Chondrocyte (in vitro differentiated cells): ENCODE measurements at regions not wholly inside any gene's neighbourhood (a gene's known extent, or its start where the extent isn't known, plus 50 kb on each side); places are given as distances from the start of the nearest gene placed in this dataset.

ENCODE experiments used
- DNase-seq: peaks from one replicate; pipeline ENCODE4 v3.0.0; 2021; ENCODE audit warnings: mixed read lengths, low spot score
- H3K27ac Mint-ChIP-seq: one replicate; pipeline ENCODE4 v1.8.0; 2021; ENCODE audit warnings: mild to moderate bottlenecking, moderate library complexity, mixed read lengths; ENCODE audit not compliant: unreplicated experiment
- H3K27me3 Mint-ChIP-seq: 2 replicates; pipeline ENCODE4 v1.8.0; 2021; ENCODE audit warnings: low read depth, mixed read lengths
- H3K36me3 Mint-ChIP-seq: 2 replicates; pipeline ENCODE4 v1.8.0; 2021; ENCODE audit warnings: low read depth, mixed read lengths
- H3K4me1 Mint-ChIP-seq: 2 replicates; pipeline ENCODE4 v1.8.0; 2021; ENCODE audit warnings: low read depth, mild to moderate bottlenecking, mixed read lengths
- H3K4me3 Mint-ChIP-seq: one replicate; pipeline ENCODE4 v1.8.0; 2021; ENCODE audit warnings: mild to moderate bottlenecking, moderate library complexity, mixed read lengths; ENCODE audit not compliant: unreplicated experiment
- H3K9me3 Mint-ChIP-seq: 2 replicates; pipeline ENCODE4 v1.8.0; 2021; ENCODE audit warnings: low read depth, mixed read lengths
- CTCF ChIP-seq: fragments of 200-600 bp; sonication (generic); IDR thresholded peaks from 2 replicates; pipeline ENCODE4 v1.5.0; 2021; ENCODE audit warnings: antibody characterized with exemption, mild to moderate bottlenecking, moderate library complexity

GRCh38 chr10:10800961-10801360 is 216.7 kb upstream of the CELF2 start:
- Mint-ChIP-seq H3K4me3 (no peak overlapping the region), H3K4me1 (peaks cover 47% of the 10 kb centered on the region), H3K9me3 (no peaks in the 10 kb centered on the region), H3K27me3 (no peaks in the 10 kb centered on the region), H3K36me3 (peaks cover 1% of the 10 kb centered on the region), H3K27ac (no peak overlapping the region)
- no peak for TF ChIP-seq CTCF
- no peak for DNase-seq

GRCh38 chr10:10803278-10803677 is 214.4 kb upstream of the CELF2 start:
- no peak overlapping the region for H3K27ac Mint-ChIP-seq
- H3K4me3 Mint-ChIP-seq: no peak overlapping the region
- peaks cover 1% of the 10 kb centered on the region for H3K36me3 Mint-ChIP-seq
- no peak for TF ChIP-seq CTCF
- peaks cover 35% of the 10 kb centered on the region for H3K4me1 Mint-ChIP-seq
- no peaks in the 10 kb centered on the region for H3K9me3 Mint-ChIP-seq
- no peak for DNase-seq
- H3K27me3 Mint-ChIP-seq: no peaks in the 10 kb centered on the region

- no peak for DNase-seq
- H3K4me3 Mint-ChIP-seq: no peak overlapping the region
- H3K27ac Mint-ChIP-seq: no peak overlapping the region
- H3K36me3 Mint-ChIP-seq: peaks cover 1% of the 10 kb centered on the region
- H3K4me1 Mint-ChIP-seq: peaks cover 28% of the 10 kb centered on the region
- TF ChIP-seq CTCF: no peak
- no peaks in the 10 kb centered on the region for H3K27me3 Mint-ChIP-seq
- no peaks in the 10 kb centered on the region for H3K9me3 Mint-ChIP-seq
Observed at GRCh38 chr10:10804061-10804460, 213.6 kb upstream of the CELF2 start.

- Mint-ChIP-seq H3K27ac (peak overlapping the region; percentile 79), H3K4me1 (peaks cover 25% of the 10 kb centered on the region), H3K27me3 (no peaks in the 10 kb centered on the region), H3K9me3 (no peaks in the 10 kb centered on the region), H3K4me3 (no peak overlapping the region), H3K36me3 (peaks cover 1% of the 10 kb centered on the region)
- DNase-seq: no peak
- no peak for TF ChIP-seq CTCF
Observed at GRCh38 chr10:10804998-10805740, 212.5 kb upstream of the CELF2 start.

GRCh38 chr10:10807106-10807505 is 210.6 kb upstream of the CELF2 start:
- H3K27ac Mint-ChIP-seq: no peak overlapping the region
- TF ChIP-seq CTCF: no peak
- H3K9me3 Mint-ChIP-seq: no peaks in the 10 kb centered on the region
- no peak for DNase-seq
- no peaks in the 10 kb centered on the region for H3K27me3 Mint-ChIP-seq
- H3K4me1 Mint-ChIP-seq: peaks cover 25% of the 10 kb centered on the region
- no peaks in the 10 kb centered on the region for H3K36me3 Mint-ChIP-seq
- H3K4me3 Mint-ChIP-seq: no peak overlapping the region
